ENCODE measurements at regions not wholly inside any gene's neighbourhood (a gene's known extent, or its start where the extent isn't known, plus 50 kb on each side); places are given as distances from the start of the nearest gene placed in this dataset.

GRCh38 chr3:7897655-7898054 is 604.0 kb upstream of the LMCD1 start:
- Histone ChIP-seq H3K9me3 (no peaks in the 10 kb centered on the region), H3K27me3 (ENCODE audit: low read depth) (no peaks in the 10 kb centered on the region), H3K27ac (no peak overlapping the region), H3K4me1 (no peaks in the 10 kb centered on the region), H3K36me3 (no peaks in the 10 kb centered on the region), H3K4me3 (no peak overlapping the region)
- DNase-seq (no peak), ATAC-seq (no peak)
- intact Hi-C loops (cut with DNase I) = no loop called here
- TF ChIP-seq CTCF (IDR thresholded peaks at IDR 0.05) = no peak

- ATAC-seq = no peak
Measured at GRCh38 chr3:7913283-7913682, 588.3 kb upstream of the LMCD1 start.

GRCh38 chr3:7915356-7915755 is 586.3 kb upstream of the LMCD1 start:
- intact Hi-C loops (cut with DNase I) = no loop called here
- TF ChIP-seq CTCF (IDR thresholded peaks at IDR 0.05) = no peak
- Histone ChIP-seq H3K27me3 (ENCODE audit: low read depth) (no peaks in the 10 kb centered on the region), H3K27ac (no peak overlapping the region), H3K36me3 (no peaks in the 10 kb centered on the region), H3K9me3 (no peaks in the 10 kb centered on the region), H3K4me3 (no peak overlapping the region), H3K4me1 (no peaks in the 10 kb centered on the region)
- DNase-seq (no peak), ATAC-seq (no peak)

More at GRCh38 chr3:7913283-7913682, 588.3 kb upstream of the LMCD1 start:
- no peak for TF ChIP-seq CTCF (IDR thresholded peaks at IDR 0.05)
- intact Hi-C loops (cut with DNase I) = no loop called here
- DNase-seq = no peak
- Histone ChIP-seq H3K4me3 (no peak overlapping the region), H3K27ac (no peak overlapping the region), H3K9me3 (no peaks in the 10 kb centered on the region), H3K36me3 (no peaks in the 10 kb centered on the region), H3K27me3 (ENCODE audit: low read depth) (no peaks in the 10 kb centered on the region), H3K4me1 (no peaks in the 10 kb centered on the region)

GRCh38 chr3:7917443-7918151 is 584.0 kb upstream of the LMCD1 start:
- TF ChIP-seq CTCF (IDR thresholded peaks at IDR 0.05) = no peak
- Histone ChIP-seq H3K4me3 (no peak overlapping the region), H3K27ac (no peak overlapping the region), H3K36me3 (no peaks in the 10 kb centered on the region), H3K27me3 (ENCODE audit: low read depth) (no peaks in the 10 kb centered on the region), H3K4me1 (no peaks in the 10 kb centered on the region), H3K9me3 (no peaks in the 10 kb centered on the region)
- no peak for ATAC-seq
- intact Hi-C loops (cut with DNase I) = no loop called here
- no peak for DNase-seq

GRCh38 chr3:7920211-7920610 is 581.4 kb upstream of the LMCD1 start:
- no peak overlapping the region for H3K27ac ChIP-seq
- no peaks in the 10 kb centered on the region for H3K27me3 ChIP-seq (ENCODE audit: low read depth)
- no peaks in the 10 kb centered on the region for H3K4me1 ChIP-seq
- H3K4me3 ChIP-seq = no peak overlapping the region
- no peak for TF ChIP-seq CTCF (IDR thresholded peaks at IDR 0.05)
- H3K9me3 ChIP-seq = no peaks in the 10 kb centered on the region
- intact Hi-C loops (cut with DNase I) = no loop called here
- no peak for DNase-seq
- no peaks in the 10 kb centered on the region for H3K36me3 ChIP-seq
- no peak for ATAC-seq

Measured in lower lobe of right lung (tissue), 2 donors.